H1 (cell line): ENCODE measurements at regions not wholly inside any gene's neighbourhood (a gene's known extent, or its start where the extent isn't known, plus 50 kb on each side); places are given as distances from the start of the nearest gene placed in this dataset.
A peak's percentile ranks its signal among the peaks of the same experiment; 100 is the strongest.

Experiments used
- CTCF ChIA-PET: fragments of 300-600 bp; sonication (Branson Sonifier 250); formaldehyde crosslinking; loops from one replicate; lab custom pipeline; 2021; ENCODE audit not compliant: partially characterized antibody; lab: Charles Lee
- POLR2A ChIA-PET: fragments of 300-600 bp; sonication (Branson Sonifier 250); formaldehyde crosslinking; loops from one replicate; lab custom pipeline; 2021; ENCODE audit warnings: inconsistent platforms; ENCODE audit not compliant: partially characterized antibody; lab: Charles Lee
- DNase-seq, 2 experiments: peaks; one replicate each; pipeline versions ENCODE4 v3.0.0 to v3.0.0-alpha.2; 2010 to 2022; ENCODE audit warnings: low spot score in 2 of 2, low read depth in 1 of 2, mixed read lengths in 1 of 2
- FAIRE-seq: peaks from 2 replicates; lab custom pipeline; 2011; peaks lifted over from hg19 to GRCh38; lab: Jason Lieb, UNC
- H2AFZ ChIP-seq: 2 replicates; pipeline ENCODE4 v1.8.1; 2012; ENCODE audit warnings: low read length, inconsistent platforms
- H2AK5ac ChIP-seq: 2 replicates; pipeline ENCODE4 v1.6.1; 2013; ENCODE audit warnings: low read depth, low read length
- H2BK120ac ChIP-seq: replicated peaks from 2 replicates; pipeline ENCODE3; 2013; ENCODE audit warnings: low read depth, low read length, inconsistent platforms
- H2BK12ac ChIP-seq: 2 replicates; pipeline ENCODE4 v1.6.1; 2013; ENCODE audit warnings: low read depth, low read length
- H2BK15ac ChIP-seq: 2 replicates; pipeline ENCODE4 v1.6.1; 2013; ENCODE audit warnings: low read length
- H2BK20ac ChIP-seq: 2 replicates; pipeline ENCODE4 v1.6.1; 2013; ENCODE audit warnings: low read length
- H2BK5ac ChIP-seq: 2 replicates; pipeline ENCODE4 v1.6.1; 2013; ENCODE audit warnings: low read depth, low read length
- H3K14ac ChIP-seq: 2 replicates; pipeline ENCODE4 v1.6.1; 2013; ENCODE audit warnings: inconsistent platforms; ENCODE audit not compliant: insufficient read length
- H3K18ac ChIP-seq: 2 replicates; pipeline ENCODE4 v1.6.1; 2013; ENCODE audit warnings: low read length; ENCODE audit errors: extremely low read depth
- H3K23ac ChIP-seq: 2 replicates; pipeline ENCODE4 v1.6.1; 2013; ENCODE audit warnings: inconsistent platforms; ENCODE audit not compliant: insufficient read length
- H3K23me2 ChIP-seq: 2 replicates; pipeline ENCODE4 v1.6.1; 2013; ENCODE audit warnings: low read depth, low read length
- H3K27ac ChIP-seq: 2 replicates; pipeline ENCODE4 v1.6.1; 2011; ENCODE audit warnings: low read depth, low read length, inconsistent platforms
- H3K27me3 ChIP-seq, 4 experiments: replicated peaks in 1 of 4; 1 replicate in 1 of 4; 2 replicates in 3 of 4; pipeline versions ENCODE4 v1.6.1 to v1.8.1; 2011 to 2013; ENCODE audit warnings: low read length in 3 of 4, mild to moderate bottlenecking in 3 of 4, inconsistent platforms in 2 of 4, mixed read lengths in 2 of 4, moderate library complexity in 1 of 4; ENCODE audit not compliant: control insufficient read depth in 3 of 4, insufficient read depth in 3 of 4; ENCODE audit errors: extremely low read depth in 1 of 4
- H3K36me3 ChIP-seq, 4 experiments: 2 replicates each; pipeline versions ENCODE4 v1.6.1 to v1.8.1; 2011 to 2013; ENCODE audit warnings: mild to moderate bottlenecking in 4 of 4, low read length in 3 of 4, moderate library complexity in 2 of 4, control low read depth in 1 of 4, inconsistent platforms in 1 of 4; ENCODE audit not compliant: insufficient read depth in 4 of 4, control insufficient read depth in 2 of 4
- H3K4ac ChIP-seq: replicated peaks from 2 replicates; pipeline ENCODE3; 2013; ENCODE audit warnings: low read length, low read depth, mixed read lengths, inconsistent platforms; ENCODE audit not compliant: insufficient read length
- H3K4me1 ChIP-seq, 4 experiments: replicated peaks in 1 of 4; 1 replicate in 1 of 4; 2 replicates in 3 of 4; pipeline versions ENCODE4 v1.6.1 to v1.8.1; 2011 to 2013; ENCODE audit warnings: low read length in 3 of 4, inconsistent platforms in 2 of 4, mixed read lengths in 1 of 4; ENCODE audit not compliant: insufficient read depth in 4 of 4, control insufficient read depth in 3 of 4
- H3K4me2 ChIP-seq, 2 experiments: 2 replicates each; pipeline versions ENCODE4 v1.6.1 to v1.8.1; 2011 to 2013; ENCODE audit warnings: low read depth in 2 of 2, low read length in 2 of 2, control low read depth in 1 of 2, inconsistent platforms in 1 of 2, mild to moderate bottlenecking in 1 of 2; ENCODE audit not compliant: insufficient read depth in 1 of 2
- H3K4me3 ChIP-seq, 4 experiments: fragments of 200-600, 300-600 bp in 1 of 4; sonication (generic), shearing (Covaris generic), sonication (Bioruptor Twin) in 1 of 4; 2 replicates each; pipeline versions ENCODE4 v1.5.1 to v1.8.1; 2011 to 2016; ENCODE audit warnings: low read length in 4 of 4, low read depth in 3 of 4, control low read depth in 2 of 4, inconsistent platforms in 2 of 4, mild to moderate bottlenecking in 2 of 4, mixed read lengths in 1 of 4, moderate library complexity in 1 of 4; ENCODE audit not compliant: insufficient read depth in 2 of 4; ENCODE audit errors: extremely low read depth in 1 of 4
- H3K56ac ChIP-seq: replicated peaks from 2 replicates; pipeline ENCODE3; 2013; ENCODE audit warnings: low read depth, mild to moderate bottlenecking, mixed read lengths, low read length, inconsistent platforms; ENCODE audit not compliant: insufficient read length
- H3K79me1 ChIP-seq: 2 replicates; pipeline ENCODE4 v1.6.1; 2013; ENCODE audit warnings: low read depth, low read length, control low read depth
- H3K79me2 ChIP-seq, 2 experiments: 2 replicates each; pipeline versions ENCODE4 v1.6.1 to v1.8.1; 2012 to 2013; ENCODE audit warnings: low read length in 2 of 2, mild to moderate bottlenecking in 2 of 2, inconsistent platforms in 1 of 2; ENCODE audit not compliant: insufficient read depth in 2 of 2, control insufficient read depth in 1 of 2
- H3K9ac ChIP-seq, 4 experiments: replicated peaks in 1 of 4; 1 replicate in 1 of 4; 2 replicates in 3 of 4; pipeline versions ENCODE4 v1.6.1 to v1.8.1; 2011 to 2013; ENCODE audit warnings: low read depth in 3 of 4, low read length in 3 of 4, control low read depth in 2 of 4, mild to moderate bottlenecking in 2 of 4, moderate library complexity in 2 of 4, inconsistent platforms in 1 of 4; ENCODE audit errors: extremely low read depth in 1 of 4
- H3K9me3 ChIP-seq, 2 experiments: 2 replicates each; pipeline versions ENCODE4 v1.6.1 to v1.8.1; 2012 to 2013; ENCODE audit warnings: mild to moderate bottlenecking in 2 of 2, moderate library complexity in 2 of 2, control low read depth in 1 of 2, inconsistent platforms in 1 of 2, low read depth in 1 of 2, low read length in 1 of 2, mixed read lengths in 1 of 2; ENCODE audit not compliant: insufficient read depth in 2 of 2
- H4K20me1 ChIP-seq, 2 experiments: replicated peaks in 1 of 2; 2 replicates each; pipeline versions ENCODE3 to v1.8.1; 2011 to 2013; ENCODE audit warnings: inconsistent platforms in 2 of 2, low read length in 2 of 2, mild to moderate bottlenecking in 1 of 2; ENCODE audit not compliant: insufficient read depth in 2 of 2, control insufficient read depth in 1 of 2
- H4K5ac ChIP-seq: 2 replicates; pipeline ENCODE4 v1.6.1; 2013; ENCODE audit warnings: low read length, low read depth, mixed read lengths, inconsistent platforms; ENCODE audit not compliant: insufficient read length
- H4K8ac ChIP-seq: 2 replicates; pipeline ENCODE4 v1.8.0; 2013; ENCODE audit warnings: mild to moderate bottlenecking, moderate library complexity, low read length, inconsistent platforms; ENCODE audit not compliant: insufficient read depth; ENCODE audit errors: extremely low read depth
- H4K91ac ChIP-seq: replicated peaks from 2 replicates; pipeline ENCODE3; 2013; ENCODE audit warnings: low read length, mixed read lengths, inconsistent platforms; ENCODE audit not compliant: insufficient read length
- CBX5 ChIP-seq: fragments of 300-800, 300-1000 bp; sonication (generic); IDR thresholded peaks from 2 replicates; pipeline ENCODE4 v1.7.1; 2016; ENCODE audit warnings: antibody characterized with exemption, low read length, low read depth
- EZH2 ChIP-seq: fragments of 200-600 bp; sonication (generic); IDR thresholded peaks from 2 replicates; pipeline ENCODE4 v1.7.1; 2012; ENCODE audit warnings: low read depth, mild to moderate bottlenecking, moderate library complexity, low read length, inconsistent platforms; ENCODE audit not compliant: severe bottlenecking
- SP4 ChIP-seq: IDR thresholded peaks from 2 replicates; pipeline ENCODE4 v1.6.1; 2012; ENCODE audit warnings: low read length, inconsistent platforms
- whole genome bisulfite sequencing, 2 experiments: shearing (Covaris generic) in 1 of 2; methylation state at CpG; one replicate each; pipeline versions ENCODE4 v1.1.6 to v1.1.7; 2013 to 2015; ENCODE audit warnings: low lambda C conversion rate in 2 of 2, mixed read lengths in 2 of 2, inconsistent platforms in 1 of 2, low coverage in 1 of 2, missing lambda C conversion rate in 1 of 2; ENCODE audit not compliant: insufficient replicate concordance in 2 of 2, insufficient coverage in 1 of 2, insufficient read length in 1 of 2; ENCODE audit errors: extremely low coverage in 1 of 2, missing lambda C conversion rate in 1 of 2; 5-methylcytosine and 5-hydroxymethylcytosine counted together

- ChIA-PET POLR2A (no interaction called here), CTCF (interaction anchor here (0.9 to 2.4 kb wide), 3 partner anchors 11 to 66 kb away, joined by 3 to 8 read pairs (median 7); no protein-coding TSS in a partner anchor)
- Histone ChIP-seq H2BK5ac (no peak overlapping the region), H3K23me2 (no peaks in the 10 kb centered on the region; the same call in 1 of the 2 replicates), H3K4me3 (no peak overlapping the region), H3K36me3 (no peaks in the 10 kb centered on the region), H2BK15ac (no peak overlapping the region), H2BK20ac (no peak overlapping the region), H3K18ac (no peak overlapping the region; the same call in 1 of the 2 replicates), H3K79me2 (no peaks in the 10 kb centered on the region), H4K20me1 (no peaks in the 10 kb centered on the region), H3K27ac (no peak overlapping the region), H3K79me1 (no peaks in the 10 kb centered on the region), H3K4ac (no peak overlapping the region), H3K27me3 (no peaks in the 10 kb centered on the region), H4K5ac (no peak overlapping the region), H3K4me1 (no peaks in the 10 kb centered on the region), H3K14ac (no peak overlapping the region), H2BK12ac (no peak overlapping the region), H4K8ac (no peak overlapping the region), H3K9ac (no peak overlapping the region), H2AFZ (no peak overlapping the region), H2BK120ac (no peak overlapping the region), H3K23ac (no peak overlapping the region), H4K91ac (peak overlapping the region; percentile 46), H3K9me3 (no peaks in the 10 kb centered on the region), H2AK5ac (no peak overlapping the region), H3K56ac (no peak overlapping the region), H3K4me2 (no peak overlapping the region)
- 86% methylated on average over 6 of the region's 6 CpGs; no CpG with 5 or more reads in 1 of the 2 experiments for WGBS, 2 experiments
- DNase-seq (no peak), FAIRE-seq (no peak)
- TF ChIP-seq EZH2 (no peak), SP4 (no peak), CBX5 (no peak)
Measured at GRCh38 chr9:16322849-16323248, 547.6 kb downstream of the BNC2 start.
